ENCODE measurements at regions not wholly inside any gene's neighbourhood (a gene's known extent, or its start where the extent isn't known, plus 50 kb on each side); places are given as distances from the start of the nearest gene placed in this dataset.

Small RNAs in the stretch of these regions (small RNA-seq; reads per million reads assigned to genes)
- gene AC010343.2 (0 reads per million in 7 experiments), gene AC025459.1 (0 reads per million in 7 experiments)
